K562 (cell line): ENCODE measurements at regions not wholly inside any gene's neighbourhood (a gene's known extent, or its start where the extent isn't known, plus 50 kb on each side); places are given as distances from the start of the nearest gene placed in this dataset.

Source experiments
- ATAC-seq: fragments of 200-7000 bp; cut with Tn5 transposase; 3 replicates; pipeline ENCODE4 v1.9.1; 2020; ENCODE audit warnings: moderate library complexity
- BruUV-seq: library from RNA; stranded (reverse); fragments of 400-500 nt; replicated peaks from 2 replicates; lab custom pipeline; 2021; lab: Mats Ljungman, UMichigan
- CTCF ChIA-PET: fragments of 300-600 bp; formaldehyde crosslinking; extraction: SDS; loops from one replicate; lab custom pipeline; 2021; ENCODE audit warnings: low intra/inter-chr PET ratio; lab: Yijun Ruan, JAX
- POLR2A ChIA-PET: fragments of 300-600, 350-650 bp; sonication (Branson Sonifier 250); formaldehyde crosslinking; extraction: SDS; loops from one replicate; lab custom pipeline; 2021; ENCODE audit warnings: antibody characterized with exemption, inconsistent platforms; lab: Yijun Ruan, JAX
- DNase-seq, 4 experiments: peaks; one replicate each; pipeline versions ENCODE4 v3.0.0 to v3.0.0-alpha.2; 2011 to 2018; ENCODE audit warnings: low spot score in 3 of 4, mixed read lengths in 3 of 4; ENCODE audit errors: extremely low read depth in 1 of 4
- FAIRE-seq: peaks from 2 replicates; lab custom pipeline; 2011; peaks lifted over from hg19 to GRCh38; lab: Jason Lieb, UNC
- H2AFZ ChIP-seq: 2 replicates; pipeline ENCODE4 v1.6.0; 2011; ENCODE audit warnings: low read depth, low read length, control low read depth, inconsistent platforms
- H3K27ac ChIP-seq: fragments of 200-600 bp; 3 replicates; pipeline ENCODE4 v1.8.0; 2011; ENCODE audit warnings: low read depth, mild to moderate bottlenecking, control low read depth, inconsistent platforms, low read length, moderate library complexity, mixed read lengths; ENCODE audit errors: extremely low read depth
- H3K27me3 ChIP-seq, 2 experiments: fragments of 300-600 bp in 1 of 2; 2 replicates in 1 of 2; 3 replicates in 1 of 2; pipeline versions ENCODE4 v1.6.0 to v1.8.0; 2011; ENCODE audit warnings: inconsistent platforms in 2 of 2, low read length in 2 of 2, mild to moderate bottlenecking in 1 of 2, mixed read lengths in 1 of 2, moderate library complexity in 1 of 2; ENCODE audit not compliant: control insufficient read depth in 2 of 2, insufficient read depth in 2 of 2
- H3K36me3 ChIP-seq: fragments of 300-600 bp; 3 replicates; pipeline ENCODE4 v1.8.0; 2011; ENCODE audit warnings: mild to moderate bottlenecking, low read length, inconsistent platforms; ENCODE audit not compliant: control insufficient read depth, insufficient read depth
- H3K4me1 ChIP-seq, 2 experiments: fragments of 200-600 bp in 1 of 2; replicated peaks in 1 of 2; 2 replicates in 1 of 2; 3 replicates in 1 of 2; pipeline versions ENCODE4 v1.5.1 to v1.8.0; 2011; ENCODE audit warnings: inconsistent platforms in 2 of 2, low read length in 2 of 2, mild to moderate bottlenecking in 1 of 2, mixed read lengths in 1 of 2, moderate library complexity in 1 of 2; ENCODE audit not compliant: control insufficient read depth in 2 of 2, insufficient read depth in 2 of 2
- H3K4me2 ChIP-seq: 2 replicates; pipeline ENCODE4 v1.6.1; 2011; ENCODE audit warnings: low read length, control low read depth, inconsistent platforms, mixed read lengths; ENCODE audit not compliant: insufficient read depth
- H3K4me3 ChIP-seq: fragments of 200-600 bp; sonication (generic), shearing (Covaris generic); 2 replicates; pipeline ENCODE4 v1.5.1; 2016; ENCODE audit warnings: control low read depth, inconsistent platforms
- H3K79me2 ChIP-seq: fragments of 200-600 bp; 3 replicates; pipeline ENCODE4 v1.8.0; 2011; ENCODE audit warnings: low read length, inconsistent platforms; ENCODE audit not compliant: control insufficient read depth, insufficient read depth
- H3K9ac ChIP-seq, 2 experiments: 2 replicates each; pipeline versions ENCODE4 v1.6.0 to v1.6.1; 2011; ENCODE audit warnings: low read depth in 2 of 2, low read length in 2 of 2, control low read depth in 1 of 2, inconsistent platforms in 1 of 2, mild to moderate bottlenecking in 1 of 2, mixed read lengths in 1 of 2; ENCODE audit not compliant: insufficient read depth in 1 of 2
- H3K9me1 ChIP-seq: one replicate; pipeline ENCODE4 v1.6.0; 2011; ENCODE audit warnings: inconsistent platforms, mild to moderate bottlenecking, low read length, moderate library complexity; ENCODE audit not compliant: control insufficient read depth, insufficient read depth
- H3K9me3 ChIP-seq: replicated peaks from 2 replicates; pipeline ENCODE4 v1.5.1; 2011; ENCODE audit warnings: low read depth, low read length, inconsistent platforms; ENCODE audit not compliant: control insufficient read depth, insufficient read depth
- H4K20me1 ChIP-seq: replicated peaks from 2 replicates; pipeline ENCODE4 v1.6.1; 2011; ENCODE audit warnings: low read length, inconsistent platforms, mixed read lengths; ENCODE audit not compliant: control insufficient read depth, insufficient read depth
- BCOR ChIP-seq: fragments of 450-650 bp; IDR thresholded peaks from 2 replicates; pipeline ENCODE4 v1.6.1; 2016
- BHLHE40 ChIP-seq: IDR thresholded peaks from 2 replicates; pipeline ENCODE4 v1.6.1; 2011; ENCODE audit warnings: low read length, improper control_type of control experiment
- ETV6 ChIP-seq, 3 experiments: fragments of 150-350 bp in 1 of 3; sonication (generic) in 1 of 3; formaldehyde crosslinking in 1 of 3; IDR thresholded peaks; 2 replicates each; pipeline versions ENCODE4 v1.6.1 to v1.8.0; 2014 to 2022; ENCODE audit warnings: borderline replicate concordance in 2 of 3, low read depth in 2 of 3, antibody characterized with exemption in 1 of 3, low read length in 1 of 3, mild to moderate bottlenecking in 1 of 3, missing genetic modification reagents in 1 of 3
- HDAC1 ChIP-seq, 2 experiments: fragments of 450-650 bp; IDR thresholded peaks; 2 replicates each; pipeline ENCODE4 v1.6.1; 2016 to 2017; ENCODE audit warnings: inconsistent platforms in 1 of 2, mild to moderate bottlenecking in 1 of 2, moderate library complexity in 1 of 2
- JUND ChIP-seq, 2 experiments: IDR thresholded peaks; 2 replicates in 1 of 2; 3 replicates in 1 of 2; pipeline ENCODE4 v1.6.1; 2011; ENCODE audit warnings: borderline replicate concordance in 2 of 2, low read depth in 2 of 2, low read length in 2 of 2, improper control_type of control experiment in 1 of 2, missing biosample characterization in 1 of 2, missing genetic modification characterization in 1 of 2, missing genetic modification reagents in 1 of 2
- KDM5B ChIP-seq: fragments of 200-600 bp; sonication (generic); IDR thresholded peaks from 2 replicates; pipeline ENCODE4 v1.6.1; 2012; ENCODE audit warnings: low read depth, mild to moderate bottlenecking, moderate library complexity, low read length, control low read depth, inconsistent platforms; ENCODE audit not compliant: insufficient replicate concordance
- MCM7 ChIP-seq, 2 experiments: fragments of 450-650 bp; IDR thresholded peaks; 2 replicates each; pipeline ENCODE4 v1.6.1; 2016 to 2018
- NR1H2 ChIP-seq: sonication (generic); formaldehyde crosslinking; IDR thresholded peaks from 2 replicates; pipeline ENCODE4 v1.4.0; 2020; ENCODE audit warnings: mild to moderate bottlenecking, missing genetic modification reagents
- NR3C1 ChIP-seq: sonication (generic); formaldehyde crosslinking; IDR thresholded peaks from 2 replicates; pipeline ENCODE4 v1.8.1; 2022; ENCODE audit warnings: missing genetic modification reagents
- TAF7 ChIP-seq: fragments of 450-650 bp; IDR thresholded peaks from 2 replicates; pipeline ENCODE4 v1.6.1; 2016; ENCODE audit warnings: missing genetic modification characterization, missing compliant biosample characterization
- TBP ChIP-seq: optimal IDR thresholded peaks from 2 replicates; pipeline ENCODE3; 2011; ENCODE audit warnings: low read depth, low read length, improper control_type of control experiment
- THAP12 ChIP-seq: fragments of 250-450 bp; sonication (Bioruptor Pico); IDR thresholded peaks from 2 replicates; pipeline ENCODE4 v1.9.0; 2021; ENCODE audit warnings: mild to moderate bottlenecking, inconsistent platforms
- XRCC4 ChIP-seq: IDR thresholded peaks from one replicate; pipeline ENCODE4 v1.6.1; 2011; ENCODE audit not compliant: insufficient read depth, insufficient read length; ENCODE audit errors: extremely low read depth
- ZNF263 ChIP-seq: sonication (generic); formaldehyde crosslinking; IDR thresholded peaks from 2 replicates; pipeline ENCODE4 v1.8.0; 2022; ENCODE audit warnings: mild to moderate bottlenecking, missing genetic modification reagents, borderline replicate concordance
- ZNF609 ChIP-seq: sonication (generic); formaldehyde crosslinking; IDR thresholded peaks from 2 replicates; pipeline ENCODE4 v1.8.1; 2023; ENCODE audit warnings: missing genetic modification reagents, mild to moderate bottlenecking, borderline replicate concordance
- ZNF644 ChIP-seq: fragments of 200-800 bp; sonication (Bioruptor generic); IDR thresholded peaks from 2 replicates; pipeline ENCODE4 v1.6.1; 2016; ENCODE audit warnings: low read depth, missing genetic modification characterization, missing compliant biosample characterization
- ZNF780A ChIP-seq: fragments of 250-450 bp; sonication (Bioruptor Pico); IDR thresholded peaks from 2 replicates; pipeline ENCODE4 v1.5.0; 2021; ENCODE audit warnings: mild to moderate bottlenecking
- WGBS: fragments of 100-300 bp; shearing (Covaris generic); methylation state at CpG from one replicate; pipeline ENCODE4 v1.1.6; 2016; ENCODE audit warnings: low coverage, mixed read lengths; ENCODE audit not compliant: insufficient coverage; ENCODE audit errors: missing lambda C conversion rate; 5-methylcytosine and 5-hydroxymethylcytosine counted together
- in situ Hi-C: fragments of 300-500 bp; cut with MboI; formaldehyde crosslinking; loops from 4 replicates; pipeline ENCODE4 v1.15.0; 2018; ENCODE audit warnings: inconsistent platforms, mixed read lengths
- intact Hi-C: fragments of 100-400 bp; cut with micrococcal nuclease; formaldehyde crosslinking; loops from 2 replicates; pipeline ENCODE4 v1.14.2; 2022

GRCh38 chr14:87161502-87161901 lies 831.5 kb downstream of the GALC start:
- H3K9me3 ChIP-seq, result no peaks in the 10 kb centered on the region
- no peak overlapping the region for H3K4me2 ChIP-seq
- no peak for ATAC-seq
- WGBS, result 0% methylated on average over 3 of the region's 4 CpGs
- H3K27me3 ChIP-seq, result no peaks in the 10 kb centered on the region
- BruUV-seq, result no TSS peak
- no peaks in the 10 kb centered on the region for H4K20me1 ChIP-seq
- DNase-seq, result no peak
- H3K4me3 ChIP-seq, result no peak overlapping the region
- in situ Hi-C loops (no loop called here), intact Hi-C loops (no loop called here)
- no peaks in the 10 kb centered on the region for H3K36me3 ChIP-seq
- no peaks in the 10 kb centered on the region for H3K79me2 ChIP-seq
- FAIRE-seq, result no peak
- no peak overlapping the region for H2AFZ ChIP-seq
- H3K4me1 ChIP-seq, result no peaks in the 10 kb centered on the region
- H3K9me1 ChIP-seq, result no peaks in the 10 kb centered on the region
- ChIA-PET CTCF (no interaction called here), POLR2A (no interaction called here)
- H3K27ac ChIP-seq, result no peak overlapping the region
- no peak overlapping the region for H3K9ac ChIP-seq
- TF ChIP-seq HDAC1 (IDR thresholded peaks at IDR 0.05), result no peak
- no peak for TF ChIP-seq XRCC4
- no peak for TF ChIP-seq ZNF609 (CRISPR knock-in tag)
- no peak for TF ChIP-seq TBP
- TF ChIP-seq ETV6 (IDR thresholded peaks at IDR 0.05; ENCODE audit: borderline replicate concordance in 1 of 2, low read depth in 2 of 2, low read length in 1 of 2), result no peak
- no peak for TF ChIP-seq ETV6 (CRISPR knock-in tag; IDR thresholded peaks at IDR 0.05; ENCODE audit: borderline replicate concordance)
- TF ChIP-seq ZNF780A (CRISPR knock-in tag), result no peak
- no peak for TF ChIP-seq KDM5B
- no peak for TF ChIP-seq BHLHE40
- no peak for TF ChIP-seq ZNF263 (CRISPR knock-in tag)
- no peak for TF ChIP-seq MCM7 (IDR thresholded peaks at IDR 0.05)
- no peak for TF ChIP-seq NR1H2 (CRISPR knock-in tag)
- no peak for TF ChIP-seq ZNF644 (tag)
- no peak for TF ChIP-seq THAP12 (CRISPR knock-in tag)
- TF ChIP-seq TAF7 (tag), result no peak
- no peak for TF ChIP-seq NR3C1 (CRISPR knock-in tag)
- TF ChIP-seq JUND (IDR thresholded peaks at IDR 0.05; ENCODE audit: borderline replicate concordance, low read depth, low read length), result no peak
- TF ChIP-seq JUND (tag; IDR thresholded peaks at IDR 0.05; ENCODE audit: borderline replicate concordance, low read depth, low read length), result no peak
- TF ChIP-seq BCOR, result no peak
